H1 (cell line): ENCODE measurements at regions not wholly inside any gene's neighbourhood (a gene's known extent, or its start where the extent isn't known, plus 50 kb on each side); places are given as distances from the start of the nearest gene placed in this dataset.

ENCODE experiments used
- CTCF ChIA-PET: fragments of 300-600 bp; sonication (Branson Sonifier 250); formaldehyde crosslinking; loops from one replicate; lab custom pipeline; 2021; ENCODE audit not compliant: partially characterized antibody; lab: Charles Lee
- POLR2A ChIA-PET: fragments of 300-600 bp; sonication (Branson Sonifier 250); formaldehyde crosslinking; loops from one replicate; lab custom pipeline; 2021; ENCODE audit warnings: inconsistent platforms; ENCODE audit not compliant: partially characterized antibody; lab: Charles Lee
- DNase-seq, 2 experiments: peaks; one replicate each; pipeline versions ENCODE4 v3.0.0 to v3.0.0-alpha.2; 2010 to 2022; ENCODE audit warnings: low spot score in 2 of 2, low read depth in 1 of 2, mixed read lengths in 1 of 2
- FAIRE-seq: peaks from 2 replicates; lab custom pipeline; 2011; peaks lifted over from hg19 to GRCh38; lab: Jason Lieb, UNC
- H2AFZ ChIP-seq: 2 replicates; pipeline ENCODE4 v1.8.1; 2012; ENCODE audit warnings: low read length, inconsistent platforms
- H2AK5ac ChIP-seq: 2 replicates; pipeline ENCODE4 v1.6.1; 2013; ENCODE audit warnings: low read depth, low read length
- H2BK120ac ChIP-seq: replicated peaks from 2 replicates; pipeline ENCODE3; 2013; ENCODE audit warnings: low read depth, low read length, inconsistent platforms
- H2BK12ac ChIP-seq: 2 replicates; pipeline ENCODE4 v1.6.1; 2013; ENCODE audit warnings: low read depth, low read length
- H2BK15ac ChIP-seq: 2 replicates; pipeline ENCODE4 v1.6.1; 2013; ENCODE audit warnings: low read length
- H2BK20ac ChIP-seq: 2 replicates; pipeline ENCODE4 v1.6.1; 2013; ENCODE audit warnings: low read length
- H2BK5ac ChIP-seq: 2 replicates; pipeline ENCODE4 v1.6.1; 2013; ENCODE audit warnings: low read depth, low read length
- H3K14ac ChIP-seq: 2 replicates; pipeline ENCODE4 v1.6.1; 2013; ENCODE audit warnings: inconsistent platforms; ENCODE audit not compliant: insufficient read length
- H3K18ac ChIP-seq: 2 replicates; pipeline ENCODE4 v1.6.1; 2013; ENCODE audit warnings: low read length; ENCODE audit errors: extremely low read depth
- H3K23ac ChIP-seq: 2 replicates; pipeline ENCODE4 v1.6.1; 2013; ENCODE audit warnings: inconsistent platforms; ENCODE audit not compliant: insufficient read length
- H3K23me2 ChIP-seq: 2 replicates; pipeline ENCODE4 v1.6.1; 2013; ENCODE audit warnings: low read depth, low read length
- H3K27ac ChIP-seq: 2 replicates; pipeline ENCODE4 v1.6.1; 2011; ENCODE audit warnings: low read depth, low read length, inconsistent platforms
- H3K27me3 ChIP-seq, 4 experiments: replicated peaks in 1 of 4; 1 replicate in 1 of 4; 2 replicates in 3 of 4; pipeline versions ENCODE4 v1.6.1 to v1.8.1; 2011 to 2013; ENCODE audit warnings: low read length in 3 of 4, mild to moderate bottlenecking in 3 of 4, inconsistent platforms in 2 of 4, mixed read lengths in 2 of 4, moderate library complexity in 1 of 4; ENCODE audit not compliant: control insufficient read depth in 3 of 4, insufficient read depth in 3 of 4; ENCODE audit errors: extremely low read depth in 1 of 4
- H3K36me3 ChIP-seq, 4 experiments: 2 replicates each; pipeline versions ENCODE4 v1.6.1 to v1.8.1; 2011 to 2013; ENCODE audit warnings: mild to moderate bottlenecking in 4 of 4, low read length in 3 of 4, moderate library complexity in 2 of 4, control low read depth in 1 of 4, inconsistent platforms in 1 of 4; ENCODE audit not compliant: insufficient read depth in 4 of 4, control insufficient read depth in 2 of 4
- H3K4ac ChIP-seq: replicated peaks from 2 replicates; pipeline ENCODE3; 2013; ENCODE audit warnings: low read length, low read depth, mixed read lengths, inconsistent platforms; ENCODE audit not compliant: insufficient read length
- H3K4me1 ChIP-seq, 4 experiments: replicated peaks in 1 of 4; 1 replicate in 1 of 4; 2 replicates in 3 of 4; pipeline versions ENCODE4 v1.6.1 to v1.8.1; 2011 to 2013; ENCODE audit warnings: low read length in 3 of 4, inconsistent platforms in 2 of 4, mixed read lengths in 1 of 4; ENCODE audit not compliant: insufficient read depth in 4 of 4, control insufficient read depth in 3 of 4
- H3K4me2 ChIP-seq, 2 experiments: 2 replicates each; pipeline versions ENCODE4 v1.6.1 to v1.8.1; 2011 to 2013; ENCODE audit warnings: low read depth in 2 of 2, low read length in 2 of 2, control low read depth in 1 of 2, inconsistent platforms in 1 of 2, mild to moderate bottlenecking in 1 of 2; ENCODE audit not compliant: insufficient read depth in 1 of 2
- H3K4me3 ChIP-seq, 4 experiments: fragments of 200-600, 300-600 bp in 1 of 4; sonication (generic), shearing (Covaris generic), sonication (Bioruptor Twin) in 1 of 4; 2 replicates each; pipeline versions ENCODE4 v1.5.1 to v1.8.1; 2011 to 2016; ENCODE audit warnings: low read length in 4 of 4, low read depth in 3 of 4, control low read depth in 2 of 4, inconsistent platforms in 2 of 4, mild to moderate bottlenecking in 2 of 4, mixed read lengths in 1 of 4, moderate library complexity in 1 of 4; ENCODE audit not compliant: insufficient read depth in 2 of 4; ENCODE audit errors: extremely low read depth in 1 of 4
- H3K56ac ChIP-seq: replicated peaks from 2 replicates; pipeline ENCODE3; 2013; ENCODE audit warnings: low read depth, mild to moderate bottlenecking, mixed read lengths, low read length, inconsistent platforms; ENCODE audit not compliant: insufficient read length
- H3K79me1 ChIP-seq: 2 replicates; pipeline ENCODE4 v1.6.1; 2013; ENCODE audit warnings: low read depth, low read length, control low read depth
- H3K79me2 ChIP-seq, 2 experiments: 2 replicates each; pipeline versions ENCODE4 v1.6.1 to v1.8.1; 2012 to 2013; ENCODE audit warnings: low read length in 2 of 2, mild to moderate bottlenecking in 2 of 2, inconsistent platforms in 1 of 2; ENCODE audit not compliant: insufficient read depth in 2 of 2, control insufficient read depth in 1 of 2
- H3K9ac ChIP-seq, 4 experiments: replicated peaks in 1 of 4; 1 replicate in 1 of 4; 2 replicates in 3 of 4; pipeline versions ENCODE4 v1.6.1 to v1.8.1; 2011 to 2013; ENCODE audit warnings: low read depth in 3 of 4, low read length in 3 of 4, control low read depth in 2 of 4, mild to moderate bottlenecking in 2 of 4, moderate library complexity in 2 of 4, inconsistent platforms in 1 of 4; ENCODE audit errors: extremely low read depth in 1 of 4
- H3K9me3 ChIP-seq, 2 experiments: 2 replicates each; pipeline versions ENCODE4 v1.6.1 to v1.8.1; 2012 to 2013; ENCODE audit warnings: mild to moderate bottlenecking in 2 of 2, moderate library complexity in 2 of 2, control low read depth in 1 of 2, inconsistent platforms in 1 of 2, low read depth in 1 of 2, low read length in 1 of 2, mixed read lengths in 1 of 2; ENCODE audit not compliant: insufficient read depth in 2 of 2
- H4K20me1 ChIP-seq, 2 experiments: replicated peaks in 1 of 2; 2 replicates each; pipeline versions ENCODE3 to v1.8.1; 2011 to 2013; ENCODE audit warnings: inconsistent platforms in 2 of 2, low read length in 2 of 2, mild to moderate bottlenecking in 1 of 2; ENCODE audit not compliant: insufficient read depth in 2 of 2, control insufficient read depth in 1 of 2
- H4K5ac ChIP-seq: 2 replicates; pipeline ENCODE4 v1.6.1; 2013; ENCODE audit warnings: low read length, low read depth, mixed read lengths, inconsistent platforms; ENCODE audit not compliant: insufficient read length
- H4K8ac ChIP-seq: 2 replicates; pipeline ENCODE4 v1.8.0; 2013; ENCODE audit warnings: mild to moderate bottlenecking, moderate library complexity, low read length, inconsistent platforms; ENCODE audit not compliant: insufficient read depth; ENCODE audit errors: extremely low read depth
- H4K91ac ChIP-seq: replicated peaks from 2 replicates; pipeline ENCODE3; 2013; ENCODE audit warnings: low read length, mixed read lengths, inconsistent platforms; ENCODE audit not compliant: insufficient read length
- CBX5 ChIP-seq: fragments of 300-800, 300-1000 bp; sonication (generic); IDR thresholded peaks from 2 replicates; pipeline ENCODE4 v1.7.1; 2016; ENCODE audit warnings: antibody characterized with exemption, low read length, low read depth
- CEBPB ChIP-seq: IDR thresholded peaks from 2 replicates; pipeline ENCODE4 v1.6.1; 2012; ENCODE audit warnings: low read depth, low read length
- CHD2 ChIP-seq: IDR thresholded peaks from 2 replicates; pipeline ENCODE4 v1.6.1; 2012; ENCODE audit warnings: low read length, improper control_type of control experiment
- CTCF ChIP-seq, 3 experiments: IDR thresholded peaks; 1 replicate in 2 of 3; 2 replicates in 1 of 3; pipeline versions ENCODE4 v1.5.1 to v1.6.1; 2011; ENCODE audit warnings: low read length in 3 of 3, mild to moderate bottlenecking in 3 of 3, inconsistent platforms in 2 of 3, low read depth in 1 of 3, moderate library complexity in 1 of 3; ENCODE audit not compliant: insufficient read depth in 1 of 3; ENCODE audit errors: control extremely low read depth in 1 of 3
- E2F6 ChIP-seq: IDR thresholded peaks from 2 replicates; pipeline ENCODE4 v1.6.1; 2012; ENCODE audit warnings: inconsistent platforms
- JUND ChIP-seq: IDR thresholded peaks from 2 replicates; pipeline ENCODE4 v1.6.1; 2011; ENCODE audit warnings: mild to moderate bottlenecking, improper control_type of control experiment, low read length
- SIX5 ChIP-seq: IDR thresholded peaks from 2 replicates; pipeline ENCODE4 v1.6.1; 2011; ENCODE audit warnings: mild to moderate bottlenecking, low read depth, low read length
- SP2 ChIP-seq: IDR thresholded peaks from 2 replicates; pipeline ENCODE4 v1.6.1; 2012; ENCODE audit warnings: mild to moderate bottlenecking, low read length, inconsistent platforms
- TBP ChIP-seq: IDR thresholded peaks from 2 replicates; pipeline ENCODE4 v1.6.1; 2011; ENCODE audit warnings: low read depth, low read length, improper control_type of control experiment
- WGBS, 2 experiments: shearing (Covaris generic) in 1 of 2; methylation state at CpG; one replicate each; pipeline versions ENCODE4 v1.1.6 to v1.1.7; 2013 to 2015; ENCODE audit warnings: low lambda C conversion rate in 2 of 2, mixed read lengths in 2 of 2, inconsistent platforms in 1 of 2, low coverage in 1 of 2, missing lambda C conversion rate in 1 of 2; ENCODE audit not compliant: insufficient replicate concordance in 2 of 2, insufficient coverage in 1 of 2, insufficient read length in 1 of 2; ENCODE audit errors: extremely low coverage in 1 of 2, missing lambda C conversion rate in 1 of 2; 5-methylcytosine and 5-hydroxymethylcytosine counted together
- TF ChIP-seq, protein P1 (sequence below): IDR thresholded peaks from 2 replicates; pipeline ENCODE4 v1.6.1; 2012; ENCODE audit warnings: inconsistent platforms

DNA sequence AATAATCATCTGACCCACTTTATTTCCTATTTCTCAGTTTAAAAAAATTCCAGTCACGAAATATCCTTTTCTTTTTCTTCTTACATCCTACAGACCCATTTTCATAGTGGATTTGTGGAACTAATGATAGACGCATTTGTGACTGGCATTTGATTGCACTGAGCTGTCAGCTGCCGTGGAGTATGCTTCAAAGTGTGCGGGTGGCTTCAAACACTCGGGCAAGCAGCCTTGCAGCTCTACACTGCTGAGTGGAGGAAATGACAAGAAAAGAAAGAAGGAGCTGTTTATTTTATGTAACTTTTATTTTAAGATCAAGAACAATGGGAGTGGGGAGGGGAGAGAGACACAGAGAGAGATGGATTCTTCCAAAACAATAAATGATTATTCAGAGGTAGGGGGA lies 112.8 kb upstream of the NAP1L1 start:
- Histone ChIP-seq H3K4me2 (no peak overlapping the region), H3K79me1 (no peaks in the 10 kb centered on the region), H3K23me2 (no peaks in the 10 kb centered on the region), H3K4ac (no peak overlapping the region), H4K8ac (no peak overlapping the region), H3K36me3 (no peaks in the 10 kb centered on the region; a peak in 1 of 8 replicates), H3K18ac (no peak overlapping the region), H4K5ac (no peak overlapping the region), H3K27me3 (no peaks in the 10 kb centered on the region), H3K4me3 (no peak overlapping the region), H2BK20ac (no peak overlapping the region), H2AFZ (no peak overlapping the region), H2BK15ac (no peak overlapping the region), H3K14ac (no peak overlapping the region), H3K23ac (no peak overlapping the region), H2AK5ac (no peak overlapping the region), H3K79me2 (no peaks in the 10 kb centered on the region), H3K27ac (no peak overlapping the region), H3K9ac (no peak overlapping the region), H2BK12ac (no peak overlapping the region), H2BK5ac (no peak overlapping the region), H3K4me1 (no peaks in the 10 kb centered on the region), H2BK120ac (no peak overlapping the region), H3K56ac (no peak overlapping the region), H4K20me1 (no peaks in the 10 kb centered on the region), H4K91ac (no peak overlapping the region), H3K9me3 (peaks cover 10 to 18% of the 10 kb centered on the region in 2 experiments)
- FAIRE-seq (no peak), DNase-seq (no peak)
- POLR2A ChIA-PET: no interaction called here
- WGBS, 2 experiments: 85 to 100% methylated on average over 1 to 5 of the region's 5 CpGs
- TF ChIP-seq CTCF (IDR thresholded peaks at IDR 0.05; ENCODE audit: control extremely low read depth in 1 of 3, insufficient read depth in 1 of 3, low read depth in 1 of 3, low read length in 3 of 3): no peak
- no peak for TF ChIP-seq CEBPB
- TF ChIP-seq CBX5: no peak
- TF ChIP-seq SP2: no peak
- no peak for TF ChIP-seq E2F6
- TF ChIP-seq JUND: no peak
- TF ChIP-seq CHD2: no peak
- no peak for TF ChIP-seq SIX5
- TF ChIP-seq TBP: no peak
- TF ChIP-seq, protein P1, sequence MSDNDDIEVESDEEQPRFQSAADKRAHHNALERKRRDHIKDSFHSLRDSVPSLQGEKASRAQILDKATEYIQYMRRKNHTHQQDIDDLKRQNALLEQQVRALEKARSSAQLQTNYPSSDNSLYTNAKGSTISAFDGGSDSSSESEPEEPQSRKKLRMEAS: no peak
- CTCF ChIA-PET: interaction anchor here (0.6 to 1.6 kb wide), 2 partner anchors 38 to 593 kb away, joined by 3 to 5 read pairs; no protein-coding TSS in a partner anchor
